GM20000 (cell line): ENCODE measurements at regions not wholly inside any gene's neighbourhood (a gene's known extent, or its start where the extent isn't known, plus 50 kb on each side); places are given as distances from the start of the nearest gene placed in this dataset.
"Not testable (repeated sequence)": the region's sequence is repeated elsewhere in the genome, so short reads cannot be mapped to it uniquely, and the experiment has no call there.

Experiments
- DNase-seq: peaks from one replicate; pipeline ENCODE4 v3.0.0; 2012; ENCODE audit warnings: low spot score
- CTCF ChIP-seq: IDR thresholded peaks from 2 replicates; pipeline ENCODE4 v1.5.1; 2012; ENCODE audit warnings: mild to moderate bottlenecking, control low read depth; ENCODE audit errors: extremely low read depth, missing control alignments

GRCh38 chr1:82143108-82143833, 342.5 kb downstream of the ADGRL2 start:
- DNase-seq, result no peak
- no peak for TF ChIP-seq CTCF

- DNase-seq, result no peak
- TF ChIP-seq CTCF, result no peak
These were observed 340.7 kb downstream of the ADGRL2 start for GRCh38 chr1:82141390-82141789.

DNA sequence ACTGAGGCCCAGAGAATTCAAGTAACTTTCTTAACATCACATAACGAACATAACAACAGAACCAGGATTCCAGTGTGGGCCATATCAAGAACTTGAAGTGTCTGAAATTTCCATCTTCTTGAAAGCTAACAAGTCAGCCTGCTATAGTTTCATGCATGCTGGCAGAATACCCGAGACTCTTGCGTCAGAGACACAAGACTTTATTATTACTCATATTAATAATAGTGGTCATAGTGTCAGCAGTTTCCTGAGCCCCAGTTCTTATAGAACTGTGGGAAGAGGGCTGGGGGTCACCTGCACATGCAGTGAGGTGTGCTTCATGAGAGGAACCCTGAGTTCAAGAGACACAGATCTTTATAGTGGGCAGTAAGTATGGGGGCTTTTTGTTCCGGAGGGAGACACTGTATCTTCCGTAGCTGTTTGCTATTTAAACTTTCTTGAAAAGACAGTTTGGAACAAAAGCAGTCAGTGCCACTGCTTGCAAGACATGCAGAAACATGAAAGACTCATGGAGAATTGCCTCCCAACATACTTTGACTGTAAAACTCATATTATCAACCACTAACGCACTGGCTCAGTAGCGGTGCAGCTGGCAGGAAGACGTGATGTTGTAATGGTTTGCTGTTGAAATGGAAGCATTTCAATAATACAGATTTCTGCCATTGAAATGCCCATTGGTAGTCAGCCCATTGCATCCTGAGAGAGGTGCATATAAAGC, 339.2 kb downstream of the ADGRL2 start:
- DNase-seq, result no peak
- TF ChIP-seq CTCF, result no peak

DNA sequence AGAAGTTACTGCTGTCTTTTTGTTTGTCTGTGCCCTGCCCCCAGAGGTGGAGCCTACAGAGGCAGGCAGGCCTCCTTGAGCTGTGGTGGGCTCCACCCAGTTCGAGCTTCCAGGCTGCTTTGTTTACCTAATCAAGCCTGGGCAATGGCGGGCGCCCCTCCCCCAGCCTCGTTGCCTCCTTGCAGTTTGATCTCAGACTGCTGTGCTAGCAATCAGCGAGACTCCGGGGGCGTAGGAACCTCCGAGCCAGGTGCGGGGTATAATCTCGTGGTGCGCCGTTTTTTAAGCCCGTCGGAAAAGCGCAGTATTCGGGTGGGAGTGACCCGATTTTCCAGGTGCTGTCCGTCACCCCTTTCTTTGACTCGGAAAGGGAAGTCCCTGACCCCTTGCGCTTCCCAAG, 335.6 kb downstream of the ADGRL2 start:
- DNase-seq, result not testable (repeated sequence)

- no peak for TF ChIP-seq CTCF
- no peak for DNase-seq
These were observed 325.1 kb downstream of the ADGRL2 start for GRCh38 chr1:82125866-82126265.

DNA sequence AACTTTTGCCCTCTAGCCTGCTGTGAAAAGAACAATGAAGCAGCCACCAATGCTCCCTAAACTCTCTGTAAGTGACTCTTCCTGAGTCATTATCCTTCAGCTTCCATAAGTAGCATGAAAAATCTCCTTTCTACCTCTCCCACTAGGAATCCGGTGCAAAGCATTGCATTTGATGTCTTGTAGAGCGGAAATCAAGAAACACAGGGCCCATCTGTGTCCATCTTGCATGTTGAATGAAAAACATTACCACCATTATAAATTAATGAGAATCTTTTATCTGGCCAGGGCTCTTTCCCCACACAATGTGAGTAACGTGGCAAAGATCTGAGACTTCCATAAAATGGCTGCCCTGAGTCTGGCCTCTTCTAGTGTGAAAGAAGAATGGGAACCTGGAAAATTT, 324.4 kb downstream of the ADGRL2 start:
- no peak for TF ChIP-seq CTCF
- DNase-seq, result no peak

- no peak for DNase-seq
- TF ChIP-seq CTCF, result no peak
These were observed 320.7 kb downstream of the ADGRL2 start for GRCh38 chr1:82121421-82121820.

- no peak for DNase-seq
- no peak for TF ChIP-seq CTCF
These were observed 315.4 kb downstream of the ADGRL2 start for GRCh38 chr1:82116105-82116504.
